ENCODE measurements at regions not wholly inside any gene's neighbourhood (a gene's known extent, or its start where the extent isn't known, plus 50 kb on each side); places are given as distances from the start of the nearest gene placed in this dataset.

DNA sequence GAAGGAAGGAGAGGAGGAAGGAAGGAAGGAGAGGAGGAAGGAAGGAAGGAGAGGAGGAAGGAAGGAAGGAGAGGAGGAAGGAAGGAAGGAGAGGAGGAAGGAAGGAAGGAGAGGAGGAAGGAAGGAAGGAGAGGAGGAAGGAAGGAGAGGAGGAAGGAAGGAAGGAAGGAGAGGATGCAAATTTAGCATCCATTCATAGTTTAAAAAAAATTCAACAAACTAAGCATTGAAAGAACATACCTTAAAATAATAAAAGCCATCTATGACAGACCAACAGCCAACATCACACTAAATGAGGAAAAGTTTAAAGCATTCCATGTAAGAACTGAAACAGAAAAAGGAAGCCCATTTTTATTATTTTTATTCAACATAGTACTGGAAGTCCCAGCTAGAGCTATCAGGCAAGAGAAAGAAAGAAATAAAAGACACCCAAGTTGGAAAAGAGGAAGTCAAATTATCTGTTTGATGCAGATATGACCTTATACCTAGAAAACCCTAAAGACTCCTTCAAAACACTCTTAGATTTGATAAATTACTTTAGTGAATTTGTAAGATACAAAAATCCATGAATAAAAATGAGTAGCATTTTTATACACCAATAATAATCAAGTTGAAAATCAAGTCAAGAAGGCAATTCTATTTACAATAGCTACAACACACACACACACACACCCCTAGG is 52.2 kb upstream of the FXR1 start:
- H3K36me3 ChIP-seq (ENCODE audit: control insufficient read depth in 2 of 2, insufficient read depth in 1 of 2, low read length in 2 of 2), result no peaks in the 10 kb centered on the region
- H3K27ac ChIP-seq (ENCODE audit: extremely low read depth, low read depth, low read length), result no peak overlapping the region
- ChIA-PET POLR2A (no interaction called here), CTCF (no interaction called here)
- TF ChIP-seq, protein P1, sequence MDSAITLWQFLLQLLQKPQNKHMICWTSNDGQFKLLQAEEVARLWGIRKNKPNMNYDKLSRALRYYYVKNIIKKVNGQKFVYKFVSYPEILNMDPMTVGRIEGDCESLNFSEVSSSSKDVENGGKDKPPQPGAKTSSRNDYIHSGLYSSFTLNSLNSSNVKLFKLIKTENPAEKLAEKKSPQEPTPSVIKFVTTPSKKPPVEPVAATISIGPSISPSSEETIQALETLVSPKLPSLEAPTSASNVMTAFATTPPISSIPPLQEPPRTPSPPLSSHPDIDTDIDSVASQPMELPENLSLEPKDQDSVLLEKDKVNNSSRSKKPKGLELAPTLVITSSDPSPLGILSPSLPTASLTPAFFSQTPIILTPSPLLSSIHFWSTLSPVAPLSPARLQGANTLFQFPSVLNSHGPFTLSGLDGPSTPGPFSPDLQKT (IDR thresholded peaks at IDR 0.05; ENCODE audit: borderline replicate concordance, low read depth, low read length), result no peak
- TF ChIP-seq ZNF473 (tag by site-specific recombination; IDR thresholded peaks at IDR 0.05) (no peak), ZNF791 (tag by site-specific recombination; IDR thresholded peaks at IDR 0.05) (no peak)
- H3K4me3 ChIP-seq (ENCODE audit: low read depth, low read length), result no peak overlapping the region
- H3K9me3 ChIP-seq (ENCODE audit: control insufficient read depth, insufficient read depth, low read depth, low read length), result no peaks in the 10 kb centered on the region
- no peaks in the 10 kb centered on the region for H3K4me1 ChIP-seq (ENCODE audit: control insufficient read depth, insufficient read depth, low read length)

Measured in HEK293 (cell line).